Mesodermal cell (in vitro differentiated cells): ENCODE measurements at regions not wholly inside any gene's neighbourhood (a gene's known extent, or its start where the extent isn't known, plus 50 kb on each side); places are given as distances from the start of the nearest gene placed in this dataset.

ENCODE experiments used
- H3K27ac ChIP-seq: 2 replicates; pipeline ENCODE4 v1.7.0; 2013; ENCODE audit warnings: mild to moderate bottlenecking, low read depth, low read length, moderate library complexity; ENCODE audit not compliant: severe bottlenecking
- H3K36me3 ChIP-seq: 2 replicates; pipeline ENCODE4 v1.7.1; 2013; ENCODE audit warnings: mild to moderate bottlenecking, low read length, moderate library complexity; ENCODE audit not compliant: control insufficient read depth, insufficient read depth
- H3K4me1 ChIP-seq: one replicate; pipeline ENCODE4 v1.7.1; 2013; ENCODE audit warnings: mild to moderate bottlenecking, low read length; ENCODE audit not compliant: insufficient read depth, control insufficient read depth, poor library complexity, severe bottlenecking
- H3K4me3 ChIP-seq: 2 replicates; pipeline ENCODE4 v1.7.0; 2013; ENCODE audit warnings: low read length, control low read depth, mild to moderate bottlenecking; ENCODE audit not compliant: insufficient read depth, poor library complexity, severe bottlenecking; ENCODE audit errors: extremely low read depth
- H3K9me3 ChIP-seq: 2 replicates; pipeline ENCODE4 v1.7.1; 2013; ENCODE audit warnings: mild to moderate bottlenecking, low read length, moderate library complexity; ENCODE audit not compliant: control insufficient read depth
- WGBS, 2 experiments: methylation state at CpG; one replicate each; pipeline ENCODE4 v1.1.5; 2013; ENCODE audit warnings: missing lambda C conversion rate in 2 of 2; ENCODE audit not compliant: insufficient coverage in 2 of 2; 5-methylcytosine and 5-hydroxymethylcytosine counted together

DNA sequence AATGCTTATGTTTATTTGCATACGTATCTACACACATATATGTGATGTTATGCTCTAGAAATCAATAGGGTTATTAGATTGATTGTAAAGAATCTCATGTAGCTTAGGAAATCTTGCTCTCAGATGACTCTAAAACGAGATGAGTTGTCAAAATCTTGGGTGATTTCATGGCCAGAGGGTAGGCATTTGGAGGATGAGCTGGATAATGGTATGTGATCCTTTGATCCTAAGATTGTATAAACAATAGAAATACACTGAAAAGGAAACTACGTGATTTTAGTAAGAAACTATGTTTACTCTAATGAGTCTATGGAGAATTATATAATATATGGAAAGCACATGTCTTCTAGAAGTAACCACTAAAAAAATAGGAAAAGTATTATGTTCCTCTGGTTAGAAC lies 676.6 kb downstream of the NSUN3 start:
- H3K9me3 ChIP-seq, result no peaks in the 10 kb centered on the region
- no peak overlapping the region for H3K4me3 ChIP-seq
- no peaks in the 10 kb centered on the region for H3K4me1 ChIP-seq
- H3K36me3 ChIP-seq, result no peaks in the 10 kb centered on the region
- H3K27ac ChIP-seq, result no peak overlapping the region
- 89 to 100% methylated on average over 1 of the region's 3 CpGs for WGBS, 2 experiments

DNA sequence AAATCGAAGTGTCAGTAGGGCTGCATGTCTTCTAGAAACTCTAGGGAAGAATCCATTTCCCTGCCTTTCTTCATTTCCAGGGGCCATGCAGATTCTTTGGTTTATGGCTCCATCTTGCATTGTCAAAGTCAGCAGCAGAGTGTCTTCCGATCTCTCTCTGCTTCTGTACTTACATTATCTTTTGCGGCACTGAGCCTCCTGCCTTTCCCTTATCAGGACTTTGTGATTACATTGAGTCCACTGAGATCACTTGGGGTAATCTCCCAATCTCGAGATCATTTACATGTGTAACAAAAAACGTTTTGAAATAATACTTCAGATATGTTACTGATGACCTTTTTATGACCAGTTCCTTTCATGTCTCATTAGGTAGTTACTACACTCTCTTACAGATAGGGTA lies 695.9 kb downstream of the NSUN3 start:
- 94 to 100% methylated on average over 2 to 3 of the region's 5 CpGs for WGBS, 2 experiments

DNA sequence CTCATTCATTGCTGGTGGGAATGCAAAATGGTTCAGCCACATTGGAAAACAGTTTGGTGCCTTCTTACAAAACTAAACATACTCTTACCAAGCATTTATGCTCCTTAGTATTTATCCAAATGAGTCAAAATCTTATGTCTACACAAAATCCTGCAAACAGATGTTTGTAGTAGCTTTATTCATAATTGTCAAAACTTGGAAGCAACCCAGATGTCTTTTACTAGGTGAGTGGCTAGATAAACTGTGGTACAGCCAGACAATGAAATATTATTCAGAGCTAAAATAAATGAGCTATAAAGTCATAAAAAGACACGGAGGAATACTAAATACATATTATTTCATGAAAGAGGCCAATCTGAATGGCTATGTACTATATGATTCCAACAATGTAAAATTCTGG lies 709.5 kb downstream of the NSUN3 start:
- Histone ChIP-seq H3K9me3 (no peaks in the 10 kb centered on the region), H3K4me3 (no peak overlapping the region), H3K4me1 (no peaks in the 10 kb centered on the region), H3K27ac (no peak overlapping the region), H3K36me3 (no peaks in the 10 kb centered on the region)
- WGBS, 2 experiments, result no CpG with 5 or more reads among the region's 1 CpG

More for the DNA sequence above, 695.9 kb downstream of the NSUN3 start:
- no peaks in the 10 kb centered on the region for H3K4me1 ChIP-seq
- H3K27ac ChIP-seq, result no peak overlapping the region
- no peaks in the 10 kb centered on the region for H3K36me3 ChIP-seq
- no peak overlapping the region for H3K4me3 ChIP-seq
- H3K9me3 ChIP-seq, result no peaks in the 10 kb centered on the region

DNA sequence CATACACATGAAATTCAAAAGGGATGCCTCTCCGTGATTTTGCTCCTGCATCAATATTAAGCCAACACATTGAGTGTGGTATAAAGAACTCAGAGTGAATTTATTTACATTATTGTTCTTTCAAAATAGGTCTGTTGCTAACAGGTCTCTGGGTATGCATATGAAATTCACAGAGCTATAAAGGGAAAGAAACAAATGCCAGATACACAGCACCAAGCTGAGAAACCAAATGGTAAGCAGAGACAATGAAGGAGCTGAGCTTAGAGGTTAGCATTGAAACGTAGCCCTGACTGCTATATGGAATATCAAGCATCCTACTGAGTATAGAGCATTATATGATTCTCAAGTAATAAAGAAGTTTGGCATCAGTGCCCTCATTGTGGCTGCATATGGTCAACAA lies 712.9 kb downstream of the NSUN3 start:
- Histone ChIP-seq H3K4me3 (no peak overlapping the region), H3K36me3 (no peaks in the 10 kb centered on the region), H3K27ac (no peak overlapping the region), H3K4me1 (no peaks in the 10 kb centered on the region), H3K9me3 (no peaks in the 10 kb centered on the region)
- no CpG with 5 or more reads among the region's 2 CpGs for WGBS, 2 experiments

DNA sequence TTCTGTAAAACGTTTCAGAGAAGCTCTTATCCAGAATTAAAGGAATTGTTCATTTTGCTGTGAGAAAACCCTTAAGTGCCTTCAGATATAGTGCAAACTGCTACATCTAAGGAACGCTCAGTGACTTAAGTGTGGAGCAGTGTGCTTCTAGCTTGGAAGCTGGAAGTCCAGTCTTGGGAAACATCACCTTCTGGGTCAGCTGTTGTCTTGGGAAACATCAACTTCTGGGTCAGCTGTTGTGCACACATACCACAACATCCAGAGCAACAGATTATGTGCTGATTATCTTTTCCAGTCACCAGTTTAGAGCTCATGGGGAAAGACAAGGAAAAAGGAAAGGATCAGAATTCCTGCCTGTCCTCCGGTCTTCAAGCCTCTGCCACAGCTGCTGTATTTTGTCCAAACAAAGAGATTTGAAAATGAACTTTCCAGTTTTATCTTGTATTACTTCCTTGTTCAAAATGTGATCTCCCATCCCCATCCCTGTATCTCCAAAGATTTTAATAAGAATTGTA lies 713.6 kb downstream of the NSUN3 start:
- Histone ChIP-seq H3K4me3 (no peak overlapping the region), H3K36me3 (no peaks in the 10 kb centered on the region), H3K4me1 (no peaks in the 10 kb centered on the region), H3K9me3 (no peaks in the 10 kb centered on the region), H3K27ac (no peak overlapping the region)
- 80 to 100% methylated on average over 1 to 2 of the region's 3 CpGs for WGBS, 2 experiments

DNA sequence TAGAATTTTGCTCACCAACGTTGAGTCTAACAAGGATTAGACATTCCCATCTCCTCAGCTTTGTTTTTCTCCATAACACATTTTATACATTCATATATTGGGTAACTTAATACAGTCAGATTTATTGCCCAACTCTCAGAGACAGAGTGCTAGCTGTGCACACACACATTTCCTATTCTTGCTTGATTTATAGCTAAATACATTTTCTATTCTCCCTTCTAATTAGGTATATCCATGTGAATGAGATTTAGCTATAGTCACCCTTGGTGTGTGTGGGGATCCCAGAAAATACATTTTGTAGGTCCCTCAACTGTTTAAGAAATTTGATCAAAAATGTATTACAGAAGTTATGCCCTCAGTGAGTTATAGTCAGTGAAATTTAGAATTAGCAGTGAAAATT lies 715.4 kb downstream of the NSUN3 start:
- Histone ChIP-seq H3K27ac (no peak overlapping the region), H3K4me3 (no peak overlapping the region), H3K4me1 (no peaks in the 10 kb centered on the region), H3K9me3 (no peaks in the 10 kb centered on the region), H3K36me3 (no peaks in the 10 kb centered on the region)
- WGBS, 2 experiments, result no CpG with 5 or more reads among the region's 1 CpG

DNA sequence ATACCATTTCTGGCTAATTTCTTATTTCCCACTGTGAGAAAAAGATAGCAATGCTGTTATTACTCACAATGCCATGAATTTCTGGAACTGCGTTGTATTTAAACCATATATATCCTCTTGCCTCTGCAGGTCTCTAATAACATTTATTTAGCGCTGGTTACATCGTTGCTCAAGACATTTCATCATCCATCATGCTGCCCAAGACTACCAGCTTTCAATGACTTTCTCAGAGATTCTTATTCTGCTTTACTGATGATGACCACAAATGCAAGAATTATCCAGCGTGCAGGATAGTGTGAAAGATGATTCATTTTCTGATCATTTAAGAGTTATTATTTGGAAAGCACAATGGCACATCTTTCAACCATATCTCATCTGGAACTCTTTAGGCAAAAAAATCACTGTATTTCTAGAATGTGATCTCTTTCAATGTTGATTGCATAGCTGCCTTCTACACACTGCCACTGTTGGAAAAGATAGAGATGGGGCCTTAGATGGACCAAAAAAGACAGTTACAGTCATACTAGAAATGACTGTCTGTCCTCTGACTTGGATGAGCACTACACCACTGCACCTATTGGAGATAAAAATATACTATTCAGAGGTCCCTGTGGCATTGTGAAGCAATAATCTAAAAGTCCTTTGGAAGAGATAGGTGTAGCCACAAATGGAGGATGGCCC lies 716.1 kb downstream of the NSUN3 start:
- no peak overlapping the region for H3K4me3 ChIP-seq
- H3K27ac ChIP-seq, result no peak overlapping the region
- WGBS, 2 experiments, result 82 to 86% methylated on average over 3 of the region's 4 CpGs

DNA sequence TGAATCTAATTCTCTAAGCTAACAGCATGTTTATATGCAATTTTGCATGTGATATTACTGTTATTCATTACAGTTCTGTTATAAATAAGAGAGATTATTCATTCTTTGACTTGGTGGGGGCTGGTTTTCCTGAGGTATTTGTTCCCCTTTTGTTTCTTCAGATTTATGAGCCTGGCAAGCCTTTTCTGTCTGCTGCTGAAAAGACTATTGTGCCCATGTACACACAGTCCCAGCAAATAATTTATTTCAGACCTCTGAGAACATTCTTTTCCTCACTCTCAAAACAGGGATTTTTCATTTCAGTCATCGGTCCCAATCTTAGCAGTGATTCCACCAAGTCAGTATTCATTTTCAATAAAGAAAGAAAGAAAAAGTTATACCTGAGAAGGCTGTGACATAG lies 716.8 kb downstream of the NSUN3 start:
- Histone ChIP-seq H3K9me3 (no peaks in the 10 kb centered on the region), H3K4me1 (no peaks in the 10 kb centered on the region), H3K27ac (no peak overlapping the region), H3K36me3 (no peaks in the 10 kb centered on the region), H3K4me3 (no peak overlapping the region)
- no CpG with 5 or more reads among the region's 1 CpG for WGBS, 2 experiments

More for the DNA sequence above, 716.1 kb downstream of the NSUN3 start:
- Histone ChIP-seq H3K36me3 (no peaks in the 10 kb centered on the region), H3K4me1 (no peaks in the 10 kb centered on the region), H3K9me3 (no peaks in the 10 kb centered on the region)

DNA sequence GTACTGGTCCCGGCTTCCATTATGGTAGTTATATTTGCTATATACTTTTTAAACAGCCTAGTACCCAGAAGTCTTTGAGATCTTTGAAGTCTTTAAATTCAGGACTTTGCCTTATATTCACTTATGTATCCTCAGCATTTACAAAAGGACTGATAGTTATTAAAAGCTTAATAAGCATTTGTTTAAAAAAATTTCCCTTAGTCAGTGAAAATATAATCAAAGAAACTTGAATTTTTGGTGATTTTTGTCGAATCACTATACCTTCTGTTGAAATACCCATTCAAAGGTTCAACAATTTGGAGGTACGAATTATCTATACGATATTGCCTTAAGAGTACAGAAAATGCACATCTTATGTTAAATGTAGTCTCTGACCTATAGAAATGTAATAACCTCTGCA lies 721.4 kb downstream of the NSUN3 start:
- Histone ChIP-seq H3K4me3 (no peak overlapping the region), H3K9me3 (no peaks in the 10 kb centered on the region), H3K36me3 (no peaks in the 10 kb centered on the region), H3K4me1 (no peaks in the 10 kb centered on the region), H3K27ac (no peak overlapping the region)
- no CpG with 5 or more reads among the region's 4 CpGs for WGBS, 2 experiments

DNA sequence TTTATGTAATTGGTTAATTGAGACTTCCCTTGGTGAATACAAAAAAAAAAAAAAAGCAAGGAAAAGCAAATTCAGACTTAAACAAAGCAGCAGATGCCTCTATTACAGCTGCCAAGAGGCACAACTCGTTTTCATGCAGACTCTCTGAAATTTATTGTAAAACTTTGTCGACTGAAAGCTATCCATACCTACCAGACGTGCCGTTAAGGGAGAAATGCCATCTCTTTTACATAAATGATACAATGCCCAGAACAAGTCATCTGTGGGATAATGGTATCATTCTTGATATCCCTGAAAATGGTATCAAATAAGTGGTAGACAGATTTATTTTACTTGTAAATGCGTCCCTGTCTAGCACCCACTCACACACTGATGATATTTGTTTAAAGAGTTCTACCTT lies 724.2 kb downstream of the NSUN3 start:
- Histone ChIP-seq H3K36me3 (no peaks in the 10 kb centered on the region), H3K27ac (no peak overlapping the region), H3K4me1 (no peaks in the 10 kb centered on the region), H3K9me3 (no peaks in the 10 kb centered on the region), H3K4me3 (no peak overlapping the region)
- WGBS, 2 experiments, result 77 to 83% methylated on average over 1 to 2 of the region's 5 CpGs

DNA sequence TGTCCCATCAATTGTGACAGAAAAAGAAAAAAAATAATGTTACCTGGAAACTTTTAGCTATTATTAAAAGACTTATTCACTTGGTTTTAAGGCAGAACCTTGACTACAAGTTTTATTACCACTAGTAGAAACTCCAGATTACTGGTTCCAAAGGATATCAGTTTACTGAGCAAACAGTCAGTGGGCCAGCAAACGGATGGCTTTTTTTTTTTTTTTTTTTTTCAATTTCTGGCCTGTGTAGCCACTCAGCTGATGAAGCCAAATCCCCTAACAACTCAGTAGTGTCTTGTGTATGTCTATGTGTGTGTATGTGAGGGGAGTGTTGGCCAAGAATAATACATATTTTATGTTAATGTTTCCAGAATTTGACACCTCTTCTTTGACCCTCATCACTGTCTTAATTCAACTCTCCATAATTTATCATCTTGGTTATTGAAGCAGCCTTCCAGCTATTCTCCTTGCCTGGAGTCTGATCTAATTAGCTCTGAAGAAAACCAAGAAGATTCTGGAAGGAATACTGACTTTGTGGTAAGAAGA lies 724.9 kb downstream of the NSUN3 start:
- Histone ChIP-seq H3K36me3 (no peaks in the 10 kb centered on the region), H3K27ac (no peak overlapping the region), H3K9me3 (no peaks in the 10 kb centered on the region), H3K4me3 (no peak overlapping the region), H3K4me1 (no peaks in the 10 kb centered on the region)
- 80% methylated on average over 1 of the region's 1 CpG; no CpG with 5 or more reads in 1 of the 2 experiments for WGBS, 2 experiments
